CD4-positive, alpha-beta T cell treated with Interleukin-6 for 4 hours (primary cell): ENCODE measurements at regions not wholly inside any gene's neighbourhood (a gene's known extent, or its start where the extent isn't known, plus 50 kb on each side); places are given as distances from the start of the nearest gene placed in this dataset.

Experiments used
- DNase-seq: peaks from one replicate; pipeline ENCODE4 v3.0.0-alpha.2; 2020; ENCODE audit warnings: mixed read lengths

GRCh38 chr15:47292638-47293190 lies 424.6 kb upstream of the SEMA6D start:
- no peak for DNase-seq

GRCh38 chr15:47293466-47294162 lies 423.7 kb upstream of the SEMA6D start:
- DNase-seq = no peak

GRCh38 chr15:47294765-47295259 lies 422.5 kb upstream of the SEMA6D start:
- DNase-seq = no peak

- DNase-seq = no peak
Measured at GRCh38 chr15:47296881-47297280, 420.4 kb upstream of the SEMA6D start.

DNA sequence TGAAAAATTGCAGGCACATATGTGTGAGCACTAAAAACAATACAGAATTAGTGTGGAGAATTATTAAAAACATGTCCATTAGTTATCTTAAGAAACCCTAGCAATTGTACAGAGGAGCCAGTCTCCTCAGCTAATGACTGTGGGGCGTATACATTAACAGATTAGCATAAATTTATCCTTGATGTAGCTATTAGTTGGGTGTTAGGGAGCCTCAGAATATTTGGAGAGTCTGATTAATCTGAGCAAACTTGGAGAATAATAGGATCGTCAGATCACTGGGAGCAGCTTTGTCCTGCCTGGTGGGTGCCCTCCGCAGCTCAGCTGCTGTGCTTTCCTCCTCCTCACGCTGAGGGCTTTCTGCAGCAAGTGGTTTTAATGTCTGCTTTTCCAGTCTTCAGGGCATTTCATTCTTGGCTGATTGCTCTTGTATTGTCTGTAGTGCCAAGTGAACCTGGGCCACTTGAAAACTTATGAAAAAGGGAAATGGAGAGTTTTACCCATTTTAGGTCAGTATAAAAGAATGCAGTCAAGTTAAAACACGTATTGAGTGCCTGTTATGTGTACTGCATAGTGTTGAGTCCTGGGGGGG lies 417.4 kb upstream of the SEMA6D start:
- DNase-seq = no peak

DNA sequence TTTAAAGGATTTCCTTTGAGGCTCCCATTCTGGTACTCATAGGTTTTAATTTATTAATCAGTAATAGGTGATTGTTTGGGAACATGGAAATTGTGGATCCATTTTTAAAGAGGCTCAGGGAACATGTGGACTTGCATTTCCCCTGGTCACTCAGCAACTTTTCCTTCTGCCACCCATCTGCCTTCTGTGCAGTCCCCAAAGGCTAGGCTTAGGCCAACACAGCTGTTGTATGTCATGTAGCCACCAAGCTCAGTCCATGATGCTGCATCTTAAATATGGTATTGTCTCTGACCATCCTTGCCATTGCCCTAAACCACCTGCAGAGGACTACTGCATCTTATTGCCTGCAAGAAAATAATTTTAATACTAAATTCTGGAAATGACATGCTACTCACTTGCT lies 416.7 kb upstream of the SEMA6D start:
- no peak for DNase-seq

GRCh38 chr15:47301481-47301880 lies 415.8 kb upstream of the SEMA6D start:
- DNase-seq = no peak

DNA sequence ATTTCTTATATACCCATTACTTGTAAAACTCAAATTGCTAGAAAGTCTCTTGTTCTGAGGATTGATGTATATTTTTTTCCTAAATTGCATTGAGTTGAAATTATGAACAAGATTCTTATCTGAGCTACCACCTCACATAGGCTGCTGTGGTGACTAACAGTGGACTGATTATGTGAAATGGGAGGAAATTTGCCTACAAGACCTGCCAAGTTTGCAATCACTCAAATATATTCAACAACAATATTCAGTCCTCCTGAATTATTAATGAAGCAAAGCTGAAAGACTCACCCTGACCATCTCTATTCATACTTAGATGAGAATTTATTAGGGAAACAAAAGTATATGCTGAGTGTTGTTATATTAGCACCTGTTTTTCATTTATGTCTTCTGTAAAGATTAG lies 412.6 kb upstream of the SEMA6D start:
- no peak for DNase-seq

DNA sequence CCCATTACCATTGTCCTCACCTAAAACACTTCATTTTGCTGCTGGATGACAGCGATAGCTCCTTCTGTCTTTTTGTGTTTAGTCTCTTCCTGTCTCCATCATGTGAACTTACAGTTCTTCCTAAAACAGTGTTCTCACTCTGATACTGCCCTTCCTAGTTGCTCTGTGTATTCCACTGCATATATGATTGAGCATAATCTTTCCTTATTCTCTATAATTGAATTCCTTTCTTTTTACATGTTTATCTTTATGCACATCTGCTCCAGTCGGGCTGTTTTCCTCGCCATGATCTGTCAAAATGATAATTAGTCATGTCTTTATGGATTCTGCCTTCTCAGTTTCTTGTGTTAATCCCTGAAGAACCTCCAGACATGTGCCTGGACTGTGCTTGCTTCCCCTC lies 405.1 kb upstream of the SEMA6D start:
- no peak for DNase-seq

- DNase-seq = no peak
Measured at GRCh38 chr15:47326410-47327333, 390.6 kb upstream of the SEMA6D start.

- DNase-seq = no peak
Measured at GRCh38 chr15:47331829-47332393, 385.4 kb upstream of the SEMA6D start.

DNA sequence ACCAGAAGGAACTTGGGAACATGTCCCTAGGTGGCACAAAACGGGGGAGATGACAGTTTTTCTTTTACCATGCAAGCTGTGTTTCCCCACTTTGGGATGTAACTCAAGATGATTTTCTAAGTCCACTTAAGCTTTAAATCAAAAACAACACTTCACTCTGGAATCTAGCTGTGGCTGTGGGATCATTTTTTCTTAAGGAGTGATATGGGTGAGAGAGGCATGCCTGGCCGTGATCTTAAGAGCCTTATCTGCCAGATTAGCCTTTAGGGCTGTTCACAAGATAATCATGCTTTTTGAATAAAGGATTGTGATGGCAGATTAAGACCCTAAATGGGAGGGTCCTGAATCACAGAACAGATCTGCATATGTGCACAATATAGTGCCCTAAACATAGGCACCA lies 384.8 kb upstream of the SEMA6D start:
- no peak for DNase-seq

DNA sequence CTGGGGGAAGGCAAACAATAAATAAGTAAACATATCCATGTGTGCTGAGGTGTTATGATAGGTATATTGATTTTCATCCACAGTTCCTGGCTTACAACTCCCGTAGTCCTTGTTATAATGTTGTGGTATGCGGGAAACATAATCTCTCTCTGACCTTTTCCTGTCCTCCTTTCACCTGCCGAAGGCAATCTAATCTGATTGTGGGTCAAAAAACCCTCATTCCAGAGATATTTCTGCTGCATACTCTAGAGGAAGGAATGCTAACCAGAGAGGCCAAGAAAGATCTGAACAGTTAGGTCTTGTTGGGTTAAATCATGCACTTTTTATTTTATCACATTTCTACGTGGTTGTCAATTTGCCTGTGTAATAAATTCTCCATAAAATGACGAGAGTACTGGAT lies 383.6 kb upstream of the SEMA6D start:
- DNase-seq = no peak

GRCh38 chr15:47334805-47335535 lies 382.3 kb upstream of the SEMA6D start:
- DNase-seq = no peak

- DNase-seq = no peak
Measured at GRCh38 chr15:47337106-47337505, 380.2 kb upstream of the SEMA6D start.

GRCh38 chr15:47337836-47338235 lies 379.5 kb upstream of the SEMA6D start:
- DNase-seq = no peak

GRCh38 chr15:47338771-47339170 lies 378.5 kb upstream of the SEMA6D start:
- no peak for DNase-seq

GRCh38 chr15:47339800-47340570 lies 377.3 kb upstream of the SEMA6D start:
- no peak for DNase-seq

GRCh38 chr15:47340571-47340920 lies 376.8 kb upstream of the SEMA6D start:
- DNase-seq = no peak

GRCh38 chr15:47349179-47349578 lies 368.1 kb upstream of the SEMA6D start:
- no peak for DNase-seq

- DNase-seq = no peak
Measured at GRCh38 chr15:47351501-47351900, 365.8 kb upstream of the SEMA6D start.

DNA sequence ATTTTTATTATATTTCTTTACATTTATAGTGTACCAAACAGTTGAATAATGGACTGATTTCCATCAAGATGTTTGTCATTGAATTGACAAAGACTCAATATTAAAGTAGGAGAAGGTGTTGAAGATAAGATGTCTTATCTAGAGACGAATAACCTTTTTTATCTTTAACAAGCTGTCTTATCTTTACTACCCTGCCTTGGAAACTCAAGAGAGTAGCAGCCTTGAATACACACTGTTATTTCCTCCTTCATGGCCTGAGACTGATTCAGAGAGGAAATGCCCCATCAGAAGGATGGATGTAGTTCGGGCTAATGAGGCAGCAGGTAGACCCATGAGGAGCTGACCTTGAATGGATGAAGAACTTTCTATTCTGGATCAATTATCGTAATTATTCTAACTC lies 365.1 kb upstream of the SEMA6D start:
- DNase-seq = no peak
